WTC11 (cell line): ENCODE measurements at regions not wholly inside any gene's neighbourhood (a gene's known extent, or its start where the extent isn't known, plus 50 kb on each side); places are given as distances from the start of the nearest gene placed in this dataset.

Source experiments
- ATAC-seq: fragments of 200-7000 bp; cut with Tn5 transposase; 2 replicates; pipeline ENCODE4 v1.10.0; 2021; ENCODE audit warnings: mild to moderate bottlenecking, moderate library complexity
- CTCF ChIA-PET: fragments of 300-600 bp; sonication (Branson Sonifier 250); formaldehyde crosslinking; loops from one replicate; lab custom pipeline; 2021; ENCODE audit warnings: antibody characterized with exemption; lab: Charles Lee
- POLR2A ChIA-PET: fragments of 350-600 bp; sonication (Branson Sonifier 250); formaldehyde crosslinking; loops from one replicate; lab custom pipeline; 2021; ENCODE audit warnings: antibody characterized with exemption; lab: Charles Lee
- DNase-seq: peaks from one replicate; pipeline ENCODE4 v3.0.0; 2021; ENCODE audit warnings: low spot score
- H3K27ac Mint-ChIP-seq: 2 replicates; pipeline ENCODE4 v1.8.0; 2021; ENCODE audit warnings: mixed read lengths
- H3K27me3 Mint-ChIP-seq: 2 replicates; pipeline ENCODE4 v1.8.0; 2021; ENCODE audit warnings: low read depth, mild to moderate bottlenecking, moderate library complexity, mixed read lengths
- H3K36me3 Mint-ChIP-seq: 2 replicates; pipeline ENCODE4 v1.8.0; 2021; ENCODE audit warnings: mixed read lengths
- H3K4me1 Mint-ChIP-seq: 2 replicates; pipeline ENCODE4 v1.8.0; 2022; ENCODE audit warnings: mixed read lengths
- H3K4me3 Mint-ChIP-seq: 2 replicates; pipeline ENCODE4 v1.8.0; 2021; ENCODE audit warnings: mild to moderate bottlenecking, moderate library complexity, mixed read lengths
- H3K9me3 Mint-ChIP-seq: 2 replicates; pipeline ENCODE4 v1.8.0; 2021; ENCODE audit warnings: mixed read lengths
- ARID4B ChIP-seq: sonication (generic); formaldehyde crosslinking; IDR thresholded peaks from 2 replicates; pipeline ENCODE4 v1.8.0; 2023; ENCODE audit warnings: missing genetic modification reagents, mild to moderate bottlenecking, borderline replicate concordance
- CREB1 ChIP-seq: sonication (generic); formaldehyde crosslinking; IDR thresholded peaks from 2 replicates; pipeline ENCODE4 v1.8.0; 2023; ENCODE audit warnings: mild to moderate bottlenecking, missing genetic modification reagents
- CREM ChIP-seq: sonication (generic); formaldehyde crosslinking; IDR thresholded peaks from 2 replicates; pipeline ENCODE4 v1.8.1; 2022; ENCODE audit warnings: mild to moderate bottlenecking, missing genetic modification reagents, moderate library complexity
- JUN ChIP-seq: sonication (generic); formaldehyde crosslinking; IDR thresholded peaks from 2 replicates; pipeline ENCODE4 v1.8.0; 2023; ENCODE audit warnings: mild to moderate bottlenecking, missing genetic modification reagents
- PREB ChIP-seq: sonication (generic); formaldehyde crosslinking; IDR thresholded peaks from 2 replicates; pipeline ENCODE4 v1.8.1; 2022; ENCODE audit warnings: mild to moderate bottlenecking, missing genetic modification reagents, moderate library complexity, borderline replicate concordance
- STAT6 ChIP-seq: sonication (generic); formaldehyde crosslinking; conservative IDR thresholded peaks from 2 replicates; pipeline ENCODE4 v1.8.1; 2023; ENCODE audit warnings: mild to moderate bottlenecking, low read depth, missing genetic modification reagents, moderate library complexity
- ZNF121 ChIP-seq: sonication (generic); formaldehyde crosslinking; IDR thresholded peaks from 2 replicates; pipeline ENCODE4 v1.8.0; 2023; ENCODE audit warnings: missing genetic modification reagents
- ZNF317 ChIP-seq: sonication (generic); formaldehyde crosslinking; IDR thresholded peaks from 2 replicates; pipeline ENCODE4 v1.8.1; 2023; ENCODE audit warnings: low read depth, mild to moderate bottlenecking, moderate library complexity, missing genetic modification reagents, borderline replicate concordance
- ZNF671 ChIP-seq: fragments of 250-450 bp; sonication (Bioruptor Pico); IDR thresholded peaks from 2 replicates; pipeline ENCODE4 v1.8.0; 2021; ENCODE audit warnings: mild to moderate bottlenecking
- TF ChIP-seq, protein P1 (sequence below): sonication (generic); formaldehyde crosslinking; IDR thresholded peaks from 2 replicates; pipeline ENCODE4 v1.8.1; 2023; ENCODE audit warnings: mild to moderate bottlenecking, missing genetic modification reagents, borderline replicate concordance
- TF ChIP-seq, protein P2 (sequence below): fragments of 250-450 bp; sonication (Bioruptor Pico); IDR thresholded peaks from 2 replicates; pipeline ENCODE4 v1.9.0; 2021; ENCODE audit warnings: mild to moderate bottlenecking
- TF ChIP-seq, protein P3 (sequence below): fragments of 250-450 bp; sonication (Bioruptor Pico); IDR thresholded peaks from 2 replicates; pipeline ENCODE4 v1.9.0; 2021; ENCODE audit warnings: mild to moderate bottlenecking, borderline replicate concordance

DNA sequence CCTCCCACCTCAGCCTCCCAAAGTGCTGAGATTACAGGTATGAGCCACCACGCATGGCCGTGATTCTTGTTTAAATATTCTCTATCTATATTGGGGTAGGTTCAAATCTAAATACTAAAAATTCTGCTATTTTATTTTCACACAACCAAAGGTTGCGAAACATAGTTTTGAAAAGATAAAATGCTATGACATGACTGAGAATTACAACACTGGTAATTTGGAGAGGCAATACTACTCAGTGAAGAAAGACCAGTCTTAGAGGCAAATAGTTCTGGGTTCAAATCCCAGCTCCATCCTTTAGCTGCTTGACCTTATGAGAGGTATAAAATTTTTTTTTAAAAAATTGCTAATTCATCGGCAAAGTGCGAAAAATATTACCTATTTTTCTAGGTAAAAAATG lies 137.0 kb upstream of the PREP start:
- Mint-ChIP-seq H3K27ac (no peak overlapping the region), H3K36me3 (no peaks in the 10 kb centered on the region), H3K27me3 (no peaks in the 10 kb centered on the region), H3K4me3 (no peak overlapping the region), H3K9me3 (no peaks in the 10 kb centered on the region), H3K4me1 (no peaks in the 10 kb centered on the region)
- TF ChIP-seq CREM (CRISPR knock-in tag) (no peak), ARID4B (CRISPR knock-in tag) (no peak), ZNF121 (CRISPR knock-in tag) (peak; percentile 7; the same call in 1 of the 2 replicates), ZNF671 (CRISPR knock-in tag) (no peak)
- ChIA-PET POLR2A (no interaction called here), CTCF (no interaction called here)
- DNase-seq, result no peak
- no peak for ATAC-seq

- ChIA-PET CTCF (interaction anchor here (1.3 kb wide), 1 partner anchor 37 kb away, joined by 3 read pairs; no protein-coding TSS in a partner anchor), POLR2A (no interaction called here)
- Mint-ChIP-seq H3K27me3 (no peaks in the 10 kb centered on the region), H3K27ac (no peak overlapping the region), H3K36me3 (no peaks in the 10 kb centered on the region), H3K4me1 (no peaks in the 10 kb centered on the region), H3K4me3 (no peak overlapping the region), H3K9me3 (no peaks in the 10 kb centered on the region)
- DNase-seq, result no peak
- ATAC-seq, result no peak
- no peak for TF ChIP-seq ZNF317 (CRISPR knock-in tag)
- no peak for TF ChIP-seq CREB1 (CRISPR knock-in tag)
- TF ChIP-seq STAT6 (CRISPR knock-in tag), result no peak
- TF ChIP-seq ZNF671 (CRISPR knock-in tag), result no peak
- no peak for TF ChIP-seq PREB (CRISPR knock-in tag)
- TF ChIP-seq, protein P1, sequence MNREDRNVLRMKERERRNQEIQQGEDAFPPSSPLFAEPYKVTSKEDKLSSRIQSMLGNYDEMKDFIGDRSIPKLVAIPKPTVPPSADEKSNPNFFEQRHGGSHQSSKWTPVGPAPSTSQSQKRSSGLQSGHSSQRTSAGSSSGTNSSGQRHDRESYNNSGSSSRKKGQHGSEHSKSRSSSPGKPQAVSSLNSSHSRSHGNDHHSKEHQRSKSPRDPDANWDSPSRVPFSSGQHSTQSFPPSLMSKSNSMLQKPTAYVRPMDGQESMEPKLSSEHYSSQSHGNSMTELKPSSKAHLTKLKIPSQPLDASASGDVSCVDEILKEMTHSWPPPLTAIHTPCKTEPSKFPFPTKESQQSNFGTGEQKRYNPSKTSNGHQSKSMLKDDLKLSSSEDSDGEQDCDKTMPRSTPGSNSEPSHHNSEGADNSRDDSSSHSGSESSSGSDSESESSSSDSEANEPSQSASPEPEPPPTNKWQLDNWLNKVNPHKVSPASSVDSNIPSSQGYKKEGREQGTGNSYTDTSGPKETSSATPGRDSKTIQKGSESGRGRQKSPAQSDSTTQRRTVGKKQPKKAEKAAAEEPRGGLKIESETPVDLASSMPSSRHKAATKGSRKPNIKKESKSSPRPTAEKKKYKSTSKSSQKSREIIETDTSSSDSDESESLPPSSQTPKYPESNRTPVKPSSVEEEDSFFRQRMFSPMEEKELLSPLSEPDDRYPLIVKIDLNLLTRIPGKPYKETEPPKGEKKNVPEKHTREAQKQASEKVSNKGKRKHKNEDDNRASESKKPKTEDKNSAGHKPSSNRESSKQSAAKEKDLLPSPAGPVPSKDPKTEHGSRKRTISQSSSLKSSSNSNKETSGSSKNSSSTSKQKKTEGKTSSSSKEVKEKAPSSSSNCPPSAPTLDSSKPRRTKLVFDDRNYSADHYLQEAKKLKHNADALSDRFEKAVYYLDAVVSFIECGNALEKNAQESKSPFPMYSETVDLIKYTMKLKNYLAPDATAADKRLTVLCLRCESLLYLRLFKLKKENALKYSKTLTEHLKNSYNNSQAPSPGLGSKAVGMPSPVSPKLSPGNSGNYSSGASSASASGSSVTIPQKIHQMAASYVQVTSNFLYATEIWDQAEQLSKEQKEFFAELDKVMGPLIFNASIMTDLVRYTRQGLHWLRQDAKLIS (CRISPR knock-in tag), result no peak
- TF ChIP-seq, protein P2, sequence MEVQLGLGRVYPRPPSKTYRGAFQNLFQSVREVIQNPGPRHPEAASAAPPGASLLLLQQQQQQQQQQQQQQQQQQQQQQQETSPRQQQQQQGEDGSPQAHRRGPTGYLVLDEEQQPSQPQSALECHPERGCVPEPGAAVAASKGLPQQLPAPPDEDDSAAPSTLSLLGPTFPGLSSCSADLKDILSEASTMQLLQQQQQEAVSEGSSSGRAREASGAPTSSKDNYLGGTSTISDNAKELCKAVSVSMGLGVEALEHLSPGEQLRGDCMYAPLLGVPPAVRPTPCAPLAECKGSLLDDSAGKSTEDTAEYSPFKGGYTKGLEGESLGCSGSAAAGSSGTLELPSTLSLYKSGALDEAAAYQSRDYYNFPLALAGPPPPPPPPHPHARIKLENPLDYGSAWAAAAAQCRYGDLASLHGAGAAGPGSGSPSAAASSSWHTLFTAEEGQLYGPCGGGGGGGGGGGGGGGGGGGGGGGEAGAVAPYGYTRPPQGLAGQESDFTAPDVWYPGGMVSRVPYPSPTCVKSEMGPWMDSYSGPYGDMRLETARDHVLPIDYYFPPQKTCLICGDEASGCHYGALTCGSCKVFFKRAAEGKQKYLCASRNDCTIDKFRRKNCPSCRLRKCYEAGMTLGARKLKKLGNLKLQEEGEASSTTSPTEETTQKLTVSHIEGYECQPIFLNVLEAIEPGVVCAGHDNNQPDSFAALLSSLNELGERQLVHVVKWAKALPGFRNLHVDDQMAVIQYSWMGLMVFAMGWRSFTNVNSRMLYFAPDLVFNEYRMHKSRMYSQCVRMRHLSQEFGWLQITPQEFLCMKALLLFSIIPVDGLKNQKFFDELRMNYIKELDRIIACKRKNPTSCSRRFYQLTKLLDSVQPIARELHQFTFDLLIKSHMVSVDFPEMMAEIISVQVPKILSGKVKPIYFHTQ, result no peak
- TF ChIP-seq, protein P3, sequence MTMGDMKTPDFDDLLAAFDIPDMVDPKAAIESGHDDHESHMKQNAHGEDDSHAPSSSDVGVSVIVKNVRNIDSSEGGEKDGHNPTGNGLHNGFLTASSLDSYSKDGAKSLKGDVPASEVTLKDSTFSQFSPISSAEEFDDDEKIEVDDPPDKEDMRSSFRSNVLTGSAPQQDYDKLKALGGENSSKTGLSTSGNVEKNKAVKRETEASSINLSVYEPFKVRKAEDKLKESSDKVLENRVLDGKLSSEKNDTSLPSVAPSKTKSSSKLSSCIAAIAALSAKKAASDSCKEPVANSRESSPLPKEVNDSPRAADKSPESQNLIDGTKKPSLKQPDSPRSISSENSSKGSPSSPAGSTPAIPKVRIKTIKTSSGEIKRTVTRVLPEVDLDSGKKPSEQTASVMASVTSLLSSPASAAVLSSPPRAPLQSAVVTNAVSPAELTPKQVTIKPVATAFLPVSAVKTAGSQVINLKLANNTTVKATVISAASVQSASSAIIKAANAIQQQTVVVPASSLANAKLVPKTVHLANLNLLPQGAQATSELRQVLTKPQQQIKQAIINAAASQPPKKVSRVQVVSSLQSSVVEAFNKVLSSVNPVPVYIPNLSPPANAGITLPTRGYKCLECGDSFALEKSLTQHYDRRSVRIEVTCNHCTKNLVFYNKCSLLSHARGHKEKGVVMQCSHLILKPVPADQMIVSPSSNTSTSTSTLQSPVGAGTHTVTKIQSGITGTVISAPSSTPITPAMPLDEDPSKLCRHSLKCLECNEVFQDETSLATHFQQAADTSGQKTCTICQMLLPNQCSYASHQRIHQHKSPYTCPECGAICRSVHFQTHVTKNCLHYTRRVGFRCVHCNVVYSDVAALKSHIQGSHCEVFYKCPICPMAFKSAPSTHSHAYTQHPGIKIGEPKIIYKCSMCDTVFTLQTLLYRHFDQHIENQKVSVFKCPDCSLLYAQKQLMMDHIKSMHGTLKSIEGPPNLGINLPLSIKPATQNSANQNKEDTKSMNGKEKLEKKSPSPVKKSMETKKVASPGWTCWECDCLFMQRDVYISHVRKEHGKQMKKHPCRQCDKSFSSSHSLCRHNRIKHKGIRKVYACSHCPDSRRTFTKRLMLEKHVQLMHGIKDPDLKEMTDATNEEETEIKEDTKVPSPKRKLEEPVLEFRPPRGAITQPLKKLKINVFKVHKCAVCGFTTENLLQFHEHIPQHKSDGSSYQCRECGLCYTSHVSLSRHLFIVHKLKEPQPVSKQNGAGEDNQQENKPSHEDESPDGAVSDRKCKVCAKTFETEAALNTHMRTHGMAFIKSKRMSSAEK (CRISPR knock-in tag), result no peak
- no peak for TF ChIP-seq JUN
These were observed 135.2 kb upstream of the PREP start for GRCh38 chr6:105537981-105538578.
